Astrocyte of the hippocampus (primary cell): ENCODE measurements at regions not wholly inside any gene's neighbourhood (a gene's known extent, or its start where the extent isn't known, plus 50 kb on each side); places are given as distances from the start of the nearest gene placed in this dataset.
"Not testable (repeated sequence)": the region's sequence is repeated elsewhere in the genome, so short reads cannot be mapped to it uniquely, and the experiment has no call there.

ENCODE experiments used
- DNase-seq: peaks from one replicate; pipeline ENCODE4 v3.0.0; 2011; ENCODE audit warnings: low read depth, low spot score

GRCh38 chr3:150247441-150247840 is 160.7 kb upstream of the TSC22D2 start:
- no peak for DNase-seq

- peak; percentile 83 for DNase-seq
Observed at GRCh38 chr3:150243466-150243865, 164.6 kb upstream of the TSC22D2 start.

GRCh38 chr3:150242220-150242936 is 165.7 kb upstream of the TSC22D2 start:
- DNase-seq: no peak

DNA sequence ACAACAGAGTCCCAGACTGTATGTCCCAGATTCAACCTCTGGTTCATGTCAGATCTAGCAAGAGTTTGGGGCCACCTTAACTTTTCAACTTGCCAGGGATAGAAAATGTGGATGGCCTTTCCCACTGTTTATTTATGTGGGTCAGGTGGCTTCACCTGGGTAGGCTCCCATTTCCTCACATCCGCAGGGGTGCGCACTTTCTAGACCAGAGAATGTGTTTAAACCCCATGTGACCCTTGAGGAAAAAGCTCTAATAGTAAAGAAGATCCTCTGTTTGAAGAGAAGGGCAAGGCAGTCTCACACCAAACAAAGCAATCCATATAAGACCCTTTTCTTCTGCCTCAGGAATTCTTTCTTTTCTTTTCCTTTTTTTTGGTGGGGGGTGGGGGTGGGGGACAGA is 167.2 kb upstream of the TSC22D2 start:
- DNase-seq: no peak

GRCh38 chr3:150239766-150240165 is 168.3 kb upstream of the TSC22D2 start:
- DNase-seq: no peak

DNA sequence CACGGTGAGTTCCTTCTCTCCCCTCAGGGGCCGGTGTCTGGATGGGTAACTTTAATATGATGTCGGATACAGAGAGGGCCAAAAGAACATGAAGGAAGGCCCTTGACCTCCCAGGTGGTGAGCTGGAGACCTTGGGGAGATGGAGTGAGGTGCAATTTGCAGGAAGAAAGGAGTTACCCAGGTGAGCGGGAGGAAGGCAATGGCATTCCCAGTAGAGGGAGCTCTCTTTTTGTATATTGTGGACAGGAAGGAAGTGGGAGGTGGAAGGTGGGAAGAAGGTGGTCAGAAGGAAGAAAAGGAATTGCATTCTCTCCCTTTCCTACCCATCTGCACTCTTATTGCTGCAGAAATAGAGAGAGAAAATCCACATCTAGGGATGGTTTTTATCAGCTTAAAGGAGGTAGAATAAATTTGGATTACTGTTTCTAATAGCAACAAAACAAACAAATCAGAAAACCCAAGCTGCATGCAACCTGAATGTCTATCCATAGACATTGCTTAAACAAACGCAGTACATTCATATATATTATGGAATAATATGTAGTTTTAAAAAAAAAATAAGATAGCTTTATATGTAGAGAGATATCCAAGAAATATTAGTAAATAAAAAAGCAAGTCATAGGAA is 169.0 kb upstream of the TSC22D2 start:
- DNase-seq: peak; percentile 50

DNA sequence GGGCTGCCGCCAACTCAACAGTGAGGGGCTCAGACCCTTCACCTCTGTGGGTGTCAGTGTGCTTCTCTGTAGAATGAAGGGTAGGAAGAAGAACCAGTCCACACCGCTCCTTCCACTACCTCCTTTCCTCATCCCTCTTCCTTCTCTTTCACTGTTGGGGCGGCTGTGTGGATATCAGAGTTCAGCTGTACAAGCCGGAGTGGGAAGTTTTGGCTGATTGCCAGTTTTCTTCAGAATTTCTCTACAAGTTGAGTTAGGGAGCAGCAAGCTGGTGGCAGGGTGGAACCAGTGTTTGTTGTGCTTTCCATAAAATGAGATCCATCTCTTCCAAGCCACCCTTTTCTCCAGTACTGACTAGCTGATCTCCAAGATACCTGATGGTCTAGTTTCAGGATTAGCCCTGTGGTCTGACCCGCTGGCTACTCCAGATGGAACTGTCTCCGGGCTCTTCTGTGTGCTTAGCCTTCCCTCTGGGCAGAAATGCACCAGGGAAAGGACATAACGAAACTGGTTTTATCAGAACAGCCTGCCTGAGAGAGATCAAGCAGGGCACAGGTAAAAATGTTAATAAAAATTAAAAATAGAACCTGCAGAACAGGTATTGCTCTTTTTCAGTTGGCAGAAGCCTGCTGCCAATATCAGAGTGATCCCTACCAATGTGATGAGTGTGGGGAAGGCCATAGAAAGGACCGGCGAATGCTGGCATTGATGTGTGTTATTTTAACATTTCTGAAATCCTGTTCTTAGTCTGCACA is 169.9 kb upstream of the TSC22D2 start:
- peak; percentile 53 for DNase-seq

- peak; percentile 74 for DNase-seq
Observed at GRCh38 chr3:150237490-150237889, 170.6 kb upstream of the TSC22D2 start.

DNA sequence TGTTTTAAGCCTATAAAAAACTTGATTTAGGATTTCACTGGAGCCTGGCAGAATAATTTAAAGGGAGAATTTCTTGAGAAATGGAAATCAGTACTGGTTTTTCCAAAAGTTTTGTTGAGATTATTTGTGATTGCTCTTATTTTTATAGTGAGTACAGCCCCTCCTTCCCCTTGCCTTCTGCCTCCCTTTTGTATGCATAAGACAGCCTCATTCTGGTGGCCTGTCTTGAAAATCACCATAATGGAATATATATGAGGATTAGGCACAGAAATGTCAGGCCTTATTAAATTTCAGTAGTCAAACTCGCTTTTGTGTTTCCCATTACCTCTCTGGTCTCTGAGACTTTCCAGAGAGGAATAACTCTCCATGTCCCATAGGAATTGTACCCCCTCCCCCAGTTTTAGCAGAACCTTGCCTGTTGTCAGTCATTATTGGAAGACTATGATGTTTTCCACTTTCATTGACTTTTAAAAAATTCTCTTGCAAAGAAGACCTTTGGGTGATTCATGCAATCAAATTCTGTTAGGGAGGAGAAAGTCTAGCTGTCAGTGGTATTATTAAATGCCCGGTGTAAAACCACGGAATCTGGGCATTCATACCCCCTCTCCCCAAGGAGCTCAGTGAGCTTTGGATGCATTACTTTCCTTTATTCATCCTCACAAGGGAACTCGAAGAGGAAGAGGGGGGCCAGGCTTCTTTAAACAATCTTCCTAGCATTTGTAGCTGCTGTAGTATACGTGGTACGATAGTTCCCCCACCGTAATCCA is 171.6 kb upstream of the TSC22D2 start:
- peak; percentile 83 for DNase-seq

DNA sequence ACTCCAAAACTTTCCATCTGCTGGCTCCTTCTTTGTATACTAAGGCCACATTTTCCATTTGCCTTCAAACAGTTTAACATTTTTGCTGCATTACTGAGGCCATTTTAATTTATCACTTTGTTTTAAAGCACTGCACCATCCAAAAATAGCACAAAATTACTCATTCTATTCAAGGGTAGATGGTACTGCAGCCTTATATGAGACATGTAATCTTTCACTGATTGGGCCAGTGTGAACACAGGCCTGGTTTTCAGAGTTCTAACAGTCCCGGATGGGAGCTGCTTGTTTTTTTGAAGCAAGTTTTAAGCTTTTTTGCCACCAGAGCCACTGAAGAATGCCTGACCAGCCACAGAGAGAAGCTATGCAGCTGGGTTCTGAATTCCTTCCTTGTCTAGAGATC is 172.3 kb upstream of the TSC22D2 start:
- DNase-seq: peak; percentile 82

DNA sequence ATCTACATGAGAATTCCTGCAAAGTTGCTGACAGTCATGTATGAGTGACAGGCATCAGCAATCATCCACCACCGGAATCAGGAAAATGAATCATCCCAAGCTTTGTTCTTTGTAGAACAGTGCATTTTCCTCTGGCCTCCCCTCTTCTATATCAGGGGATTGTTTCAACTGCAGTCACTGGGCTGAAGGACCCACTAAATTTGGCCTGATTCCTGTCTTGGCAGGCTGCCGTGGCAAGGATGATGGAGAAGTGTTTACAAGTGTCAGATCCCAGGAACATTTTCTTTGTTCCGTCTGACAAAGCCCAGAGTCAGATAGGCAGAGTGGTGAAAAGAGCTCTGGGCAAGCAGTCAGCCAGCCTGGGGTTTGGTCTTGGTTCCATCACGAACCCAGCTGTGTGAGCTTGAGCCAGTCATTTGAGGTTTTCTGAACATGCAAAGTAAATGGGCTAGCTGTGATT is 175.1 kb upstream of the TSC22D2 start:
- peak; percentile 93 for DNase-seq

- DNase-seq: no peak
Observed at GRCh38 chr3:150230037-150230436, 178.1 kb upstream of the TSC22D2 start.

- not testable (repeated sequence) for DNase-seq
Observed at GRCh38 chr3:150228626-150229025, 179.5 kb upstream of the TSC22D2 start.

GRCh38 chr3:150227839-150228238 is 180.3 kb upstream of the TSC22D2 start:
- DNase-seq: peak; percentile 89

GRCh38 chr3:150225986-150226385 is 182.1 kb upstream of the TSC22D2 start:
- DNase-seq: no peak

GRCh38 chr3:150223558-150223957 is 184.5 kb upstream of the TSC22D2 start:
- no peak for DNase-seq

GRCh38 chr3:150222691-150223489 is 185.2 kb upstream of the TSC22D2 start:
- DNase-seq: no peak

DNA sequence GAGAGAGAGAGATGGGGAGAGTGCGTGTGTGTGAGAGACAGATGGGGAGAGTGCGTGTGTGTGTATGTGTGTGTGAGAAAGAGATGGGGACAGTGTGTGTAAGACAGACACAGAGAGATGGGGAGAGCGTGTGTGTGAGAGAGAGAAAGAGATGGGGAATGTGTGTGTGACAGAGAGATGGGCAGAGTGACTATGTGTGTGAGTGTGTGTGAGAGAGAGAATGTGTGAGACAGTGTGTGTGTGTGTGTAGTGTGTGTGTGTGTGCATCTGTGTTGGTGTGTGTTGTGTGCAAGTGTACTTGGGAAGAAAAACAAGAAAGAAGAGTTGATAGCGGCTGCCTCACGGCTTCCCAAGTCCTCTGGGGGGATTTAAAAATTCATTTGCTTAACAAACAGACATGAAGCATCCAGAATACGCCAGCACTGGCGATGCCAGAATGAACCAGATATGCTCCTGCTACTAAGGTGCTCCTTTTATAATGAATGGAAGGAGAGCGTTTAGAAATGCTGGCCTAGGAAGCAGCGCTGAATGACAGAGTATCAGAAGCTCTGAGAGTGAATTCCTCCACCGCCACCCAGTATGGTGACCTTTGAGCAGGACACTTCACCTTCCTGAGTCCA is 186.1 kb upstream of the TSC22D2 start:
- DNase-seq: no peak

GRCh38 chr3:150220799-150221198 is 187.3 kb upstream of the TSC22D2 start:
- peak; percentile 47 for DNase-seq

- no peak for DNase-seq
Observed at GRCh38 chr3:150220041-150220440, 188.1 kb upstream of the TSC22D2 start.

- no peak for DNase-seq
Observed at GRCh38 chr3:150218841-150219240, 189.3 kb upstream of the TSC22D2 start.
